HepG2 (cell line): ENCODE measurements at regions not wholly inside any gene's neighbourhood (a gene's known extent, or its start where the extent isn't known, plus 50 kb on each side); places are given as distances from the start of the nearest gene placed in this dataset.

Experiments used
- ATAC-seq: fragments of 200-7000 bp; cut with Tn5 transposase; 3 replicates; pipeline ENCODE4 v1.9.1; 2020; ENCODE audit warnings: mild to moderate bottlenecking, moderate library complexity
- BruUV-seq: library from RNA; stranded (reverse); fragments of 400-500 nt; replicated peaks from 2 replicates; lab custom pipeline; 2021; lab: Mats Ljungman, UMichigan
- CTCF ChIA-PET: fragments of 300-600 bp; formaldehyde crosslinking; extraction: SDS; loops from one replicate; lab custom pipeline; 2021; ENCODE audit warnings: low total read pairs, inconsistent platforms, low intra/inter-chr PET ratio; lab: Yijun Ruan, JAX
- POLR2A ChIA-PET: fragments of 350-600 bp; sonication (Branson Sonifier 250); formaldehyde crosslinking; loops from one replicate; lab custom pipeline; 2020; ENCODE audit warnings: antibody characterized with exemption, inconsistent platforms; lab: Yijun Ruan, JAX
- DNase-seq: peaks from one replicate; pipeline ENCODE4 v3.0.0-alpha.2; 2015; ENCODE audit warnings: low spot score
- FAIRE-seq: peaks from 3 replicates; lab custom pipeline; 2011; peaks lifted over from hg19 to GRCh38; lab: Jason Lieb, UNC
- H2AFZ ChIP-seq: one replicate; pipeline ENCODE4 v1.6.1; 2011; ENCODE audit warnings: low read length, inconsistent platforms
- H3K27ac ChIP-seq: fragments of 300-600 bp; 3 replicates; pipeline ENCODE4 v1.8.0; 2011; ENCODE audit warnings: mixed run types, mild to moderate bottlenecking, mixed read lengths, low read length, inconsistent platforms; ENCODE audit not compliant: insufficient read depth; ENCODE audit errors: extremely low read length
- H3K27me3 ChIP-seq, 2 experiments: fragments of 200-600 bp in 1 of 2; 2 replicates in 1 of 2; 3 replicates in 1 of 2; pipeline versions ENCODE4 v1.6.0 to v1.8.0; 2011; ENCODE audit warnings: low read length in 2 of 2, mild to moderate bottlenecking in 2 of 2, moderate library complexity in 2 of 2, inconsistent platforms in 1 of 2; ENCODE audit not compliant: insufficient read depth in 2 of 2, control insufficient read depth in 1 of 2
- H3K36me3 ChIP-seq, 2 experiments: fragments of 200-600 bp in 1 of 2; replicated peaks in 1 of 2; 2 replicates in 1 of 2; 3 replicates in 1 of 2; pipeline versions ENCODE4 v1.5.1 to v1.8.0; 2011; ENCODE audit warnings: low read length in 2 of 2, inconsistent platforms in 1 of 2; ENCODE audit not compliant: insufficient read depth in 2 of 2, control insufficient read depth in 1 of 2
- H3K4me1 ChIP-seq: 2 replicates; pipeline ENCODE4 v1.5.1; 2012; ENCODE audit warnings: low read length, inconsistent platforms; ENCODE audit not compliant: insufficient read depth
- H3K4me2 ChIP-seq: 2 replicates; pipeline ENCODE4 v1.6.0; 2011; ENCODE audit warnings: low read depth, low read length, inconsistent platforms
- H3K4me3 ChIP-seq, 3 experiments: fragments of 200-600 bp in 1 of 3; sonication (generic), shearing (Covaris generic) in 1 of 3; replicated peaks in 1 of 3; 2 replicates each; pipeline ENCODE4 v1.5.1; 2011 to 2016; ENCODE audit warnings: low read length in 3 of 3, inconsistent platforms in 2 of 3, low read depth in 2 of 3, mild to moderate bottlenecking in 2 of 3, control low read depth in 1 of 3, mixed read lengths in 1 of 3; ENCODE audit not compliant: insufficient read depth in 1 of 3
- H3K79me2 ChIP-seq: one replicate; pipeline ENCODE4 v1.6.1; 2011; ENCODE audit warnings: low read length, inconsistent platforms; ENCODE audit not compliant: insufficient read depth
- H3K9ac ChIP-seq: 2 replicates; pipeline ENCODE4 v1.6.0; 2011; ENCODE audit warnings: mild to moderate bottlenecking, low read depth, low read length, inconsistent platforms; ENCODE audit not compliant: insufficient read depth
- H3K9me3 ChIP-seq: 2 replicates; pipeline ENCODE4 v1.5.1; 2012; ENCODE audit warnings: mild to moderate bottlenecking, low read length
- H4K20me1 ChIP-seq: 2 replicates; pipeline ENCODE4 v1.6.0; 2011; ENCODE audit warnings: inconsistent platforms, mild to moderate bottlenecking, low read length, moderate library complexity; ENCODE audit not compliant: insufficient read depth
- AKAP8 ChIP-seq: sonication (generic); formaldehyde crosslinking; IDR thresholded peaks from 2 replicates; pipeline ENCODE4 v1.5.1; 2020; ENCODE audit warnings: mild to moderate bottlenecking, missing genetic modification reagents
- DR1 ChIP-seq: sonication (generic); formaldehyde crosslinking; IDR thresholded peaks from 2 replicates; pipeline ENCODE4 v1.8.0; 2021; ENCODE audit warnings: mild to moderate bottlenecking, missing genetic modification reagents, inconsistent platforms
- HDAC2 ChIP-seq: sonication (generic); formaldehyde crosslinking; IDR thresholded peaks from 2 replicates; pipeline ENCODE4 v1.4.0; 2020; ENCODE audit warnings: missing genetic modification reagents
- MBD4 ChIP-seq: IDR thresholded peaks from 2 replicates; pipeline ENCODE4 v1.6.1; 2012; ENCODE audit warnings: low read length, inconsistent platforms, borderline replicate concordance
- PPARG ChIP-seq: conservative IDR thresholded peaks from 2 replicates; pipeline ENCODE4 v1.6.1; 2016; ENCODE audit warnings: missing biosample characterization, missing genetic modification reagents
- SNAPC2 ChIP-seq: sonication (generic); formaldehyde crosslinking; IDR thresholded peaks from 2 replicates; pipeline ENCODE4 v1.8.1; 2022; ENCODE audit warnings: mild to moderate bottlenecking, missing genetic modification reagents
- SRSF4 ChIP-seq: fragments of 200-400 bp; formaldehyde crosslinking; IDR thresholded peaks from one replicate; pipeline ENCODE4 v1.6.1; 2018; ENCODE audit warnings: mild to moderate bottlenecking, low read depth, low read length, moderate library complexity; ENCODE audit not compliant: poor library complexity, severe bottlenecking
- THYN1 ChIP-seq: sonication (generic); formaldehyde crosslinking; IDR thresholded peaks from 2 replicates; pipeline ENCODE4 v1.8.1; 2023; ENCODE audit warnings: low read depth, mild to moderate bottlenecking, moderate library complexity, missing genetic modification reagents, borderline replicate concordance
- WGBS: methylation state at CpG from one replicate; pipeline ENCODE4 v1.1.6; 2017; ENCODE audit warnings: low lambda C conversion rate; 5-methylcytosine and 5-hydroxymethylcytosine counted together
- in situ Hi-C: cut with HindIII; loops from 2 replicates; pipeline ENCODE4 v1.10.0; 2017; ENCODE audit warnings: low pct_unique_long_range_greater_than_20kb; ENCODE audit not compliant: extremely low pct_ligation_motif_present
- intact Hi-C: fragments of 100-400 bp; cut with micrococcal nuclease; formaldehyde crosslinking; loops from one replicate; pipeline ENCODE4 v1.10.0; 2022; ENCODE audit not compliant: unreplicated experiment
- TF ChIP-seq, protein P1 (sequence below), 2 experiments: fragments of 450-650 bp in 1 of 2; sonication (generic) in 1 of 2; formaldehyde crosslinking; IDR thresholded peaks; 2 replicates each; pipeline versions ENCODE4 v1.5.0 to v1.8.0; 2020 to 2022; ENCODE audit warnings: mild to moderate bottlenecking in 1 of 2, missing genetic modification reagents in 1 of 2
- TF ChIP-seq, protein P2 (sequence below): sonication (generic); formaldehyde crosslinking; IDR thresholded peaks from 2 replicates; pipeline ENCODE4 v1.5.0; 2020; ENCODE audit warnings: mild to moderate bottlenecking, missing genetic modification reagents

- no peak for FAIRE-seq
- TF ChIP-seq THYN1 (CRISPR knock-in tag) (no peak), DR1 (CRISPR knock-in tag) (no peak), SNAPC2 (CRISPR knock-in tag) (no peak), AKAP8 (no peak)
- H3K9me3 ChIP-seq = no peaks in the 10 kb centered on the region
- no peak for DNase-seq
- H2AFZ ChIP-seq = no peak overlapping the region
- no peaks in the 10 kb centered on the region; a peak in 1 of 5 replicates for H3K27me3 ChIP-seq
- ChIA-PET POLR2A (no interaction called here), CTCF (no interaction called here)
- no peaks in the 10 kb centered on the region for H3K4me1 ChIP-seq
- H3K9ac ChIP-seq = no peak overlapping the region
- H4K20me1 ChIP-seq = no peaks in the 10 kb centered on the region
- ATAC-seq = no peak
- H3K27ac ChIP-seq = no peak overlapping the region
- intact Hi-C loops = no loop called here
- no peak overlapping the region for H3K4me3 ChIP-seq
- H3K4me2 ChIP-seq = no peak overlapping the region
- H3K36me3 ChIP-seq = no peaks in the 10 kb centered on the region
- no peaks in the 10 kb centered on the region for H3K79me2 ChIP-seq
- BruUV-seq = no TSS peak
- in situ Hi-C loops = no loop called here
These were observed 95.5 kb upstream of the DCN start for GRCh38 chr12:91278126-91278525.

GRCh38 chr12:91276509-91276908 lies 93.9 kb upstream of the DCN start:
- H3K9ac ChIP-seq = no peak overlapping the region
- TF ChIP-seq SRSF4 (no peak), HDAC2 (CRISPR knock-in tag) (no peak), PPARG (CRISPR knock-in tag) (no peak), MBD4 (no peak)
- TF ChIP-seq, protein P1, sequence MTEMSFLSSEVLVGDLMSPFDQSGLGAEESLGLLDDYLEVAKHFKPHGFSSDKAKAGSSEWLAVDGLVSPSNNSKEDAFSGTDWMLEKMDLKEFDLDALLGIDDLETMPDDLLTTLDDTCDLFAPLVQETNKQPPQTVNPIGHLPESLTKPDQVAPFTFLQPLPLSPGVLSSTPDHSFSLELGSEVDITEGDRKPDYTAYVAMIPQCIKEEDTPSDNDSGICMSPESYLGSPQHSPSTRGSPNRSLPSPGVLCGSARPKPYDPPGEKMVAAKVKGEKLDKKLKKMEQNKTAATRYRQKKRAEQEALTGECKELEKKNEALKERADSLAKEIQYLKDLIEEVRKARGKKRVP (CRISPR knock-in tag; IDR thresholded peaks at IDR 0.05) = no peak
- TF ChIP-seq, protein P2, sequence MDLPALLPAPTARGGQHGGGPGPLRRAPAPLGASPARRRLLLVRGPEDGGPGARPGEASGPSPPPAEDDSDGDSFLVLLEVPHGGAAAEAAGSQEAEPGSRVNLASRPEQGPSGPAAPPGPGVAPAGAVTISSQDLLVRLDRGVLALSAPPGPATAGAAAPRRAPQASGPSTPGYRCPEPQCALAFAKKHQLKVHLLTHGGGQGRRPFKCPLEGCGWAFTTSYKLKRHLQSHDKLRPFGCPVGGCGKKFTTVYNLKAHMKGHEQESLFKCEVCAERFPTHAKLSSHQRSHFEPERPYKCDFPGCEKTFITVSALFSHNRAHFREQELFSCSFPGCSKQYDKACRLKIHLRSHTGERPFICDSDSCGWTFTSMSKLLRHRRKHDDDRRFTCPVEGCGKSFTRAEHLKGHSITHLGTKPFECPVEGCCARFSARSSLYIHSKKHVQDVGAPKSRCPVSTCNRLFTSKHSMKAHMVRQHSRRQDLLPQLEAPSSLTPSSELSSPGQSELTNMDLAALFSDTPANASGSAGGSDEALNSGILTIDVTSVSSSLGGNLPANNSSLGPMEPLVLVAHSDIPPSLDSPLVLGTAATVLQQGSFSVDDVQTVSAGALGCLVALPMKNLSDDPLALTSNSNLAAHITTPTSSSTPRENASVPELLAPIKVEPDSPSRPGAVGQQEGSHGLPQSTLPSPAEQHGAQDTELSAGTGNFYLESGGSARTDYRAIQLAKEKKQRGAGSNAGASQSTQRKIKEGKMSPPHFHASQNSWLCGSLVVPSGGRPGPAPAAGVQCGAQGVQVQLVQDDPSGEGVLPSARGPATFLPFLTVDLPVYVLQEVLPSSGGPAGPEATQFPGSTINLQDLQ (CRISPR knock-in tag) = no peak
- intact Hi-C loops (no loop called here), in situ Hi-C loops (no loop called here)
- ChIA-PET CTCF (no interaction called here), POLR2A (no interaction called here)
- H3K27me3 ChIP-seq = no peaks in the 10 kb centered on the region; a peak in 1 of 5 replicates
- no peak for DNase-seq
- no peak overlapping the region for H3K4me2 ChIP-seq
- ATAC-seq = no peak
- WGBS = 0% methylated on average over 2 of the region's 2 CpGs
- FAIRE-seq = no peak
- H3K9me3 ChIP-seq = no peaks in the 10 kb centered on the region
- no peak overlapping the region for H3K27ac ChIP-seq
- H3K36me3 ChIP-seq = no peaks in the 10 kb centered on the region
- no peaks in the 10 kb centered on the region for H3K79me2 ChIP-seq
- H3K4me3 ChIP-seq = no peak overlapping the region
- no TSS peak for BruUV-seq
- H3K4me1 ChIP-seq = no peaks in the 10 kb centered on the region
- no peaks in the 10 kb centered on the region for H4K20me1 ChIP-seq
- no peak overlapping the region for H2AFZ ChIP-seq
